NT2/D1 (cell line): ENCODE measurements at regions not wholly inside any gene's neighbourhood (a gene's known extent, or its start where the extent isn't known, plus 50 kb on each side); places are given as distances from the start of the nearest gene placed in this dataset.

Experiments
- DNase-seq: peaks from one replicate; pipeline ENCODE4 v3.0.0-alpha.2; 2011; ENCODE audit warnings: low read depth, low spot score
- H3K27me3 ChIP-seq: 2 replicates; pipeline ENCODE4 v1.6.0; 2011; ENCODE audit warnings: mild to moderate bottlenecking; ENCODE audit not compliant: insufficient read length, insufficient read depth
- H3K36me3 ChIP-seq: 2 replicates; pipeline ENCODE4 v1.6.1; 2011; ENCODE audit warnings: mild to moderate bottlenecking, low read length, mixed read lengths; ENCODE audit not compliant: insufficient read depth, insufficient read length
- H3K4me1 ChIP-seq: 2 replicates; pipeline ENCODE4 v1.5.1; 2011; ENCODE audit not compliant: insufficient read depth, insufficient read length
- H3K4me3 ChIP-seq: 2 replicates; pipeline ENCODE4 v1.5.1; 2011; ENCODE audit warnings: low read depth; ENCODE audit not compliant: insufficient read length
- H3K9ac ChIP-seq: 2 replicates; pipeline ENCODE4 v1.6.0; 2011; ENCODE audit warnings: low read depth; ENCODE audit not compliant: insufficient read length
- H3K9me3 ChIP-seq: 2 replicates; pipeline ENCODE4 v1.5.1; 2011; ENCODE audit warnings: mild to moderate bottlenecking, low read length; ENCODE audit not compliant: insufficient read depth
- SUZ12 ChIP-seq: IDR thresholded peaks from 2 replicates; pipeline ENCODE4 v1.6.1; 2011; ENCODE audit not compliant: insufficient read length, insufficient read depth; ENCODE audit errors: extremely low read depth
- YY1 ChIP-seq: IDR thresholded peaks from 2 replicates; pipeline ENCODE4 v1.6.1; 2011; ENCODE audit not compliant: insufficient read length, insufficient read depth
- ZNF274 ChIP-seq: IDR thresholded peaks from 2 replicates; pipeline ENCODE4 v1.6.1; 2011; ENCODE audit warnings: mild to moderate bottlenecking, low read depth, low read length

- DNase-seq, result no peak
- Histone ChIP-seq H3K4me1 (no peaks in the 10 kb centered on the region), H3K4me3 (no peak overlapping the region), H3K9ac (no peak overlapping the region), H3K27me3 (no peaks in the 10 kb centered on the region), H3K9me3 (no peaks in the 10 kb centered on the region), H3K36me3 (no peaks in the 10 kb centered on the region)
- TF ChIP-seq YY1, result no peak
- TF ChIP-seq ZNF274, result no peak
Observed at GRCh38 chr6:44680202-44680720, 292.8 kb downstream of the CDC5L start.

GRCh38 chr6:44681761-44682160 is 294.3 kb downstream of the CDC5L start:
- no peak for DNase-seq
- no peak for TF ChIP-seq YY1
- TF ChIP-seq ZNF274, result no peak
- TF ChIP-seq SUZ12, result no peak

GRCh38 chr6:44682280-44682679 is 294.8 kb downstream of the CDC5L start:
- Histone ChIP-seq H3K4me3 (no peak overlapping the region), H3K9me3 (no peaks in the 10 kb centered on the region), H3K36me3 (no peaks in the 10 kb centered on the region), H3K4me1 (no peaks in the 10 kb centered on the region), H3K9ac (no peak overlapping the region), H3K27me3 (no peaks in the 10 kb centered on the region)
- no peak for DNase-seq
- TF ChIP-seq YY1 (no peak), ZNF274 (no peak), SUZ12 (no peak)

More at GRCh38 chr6:44681761-44682160, 294.3 kb downstream of the CDC5L start:
- Histone ChIP-seq H3K9ac (no peak overlapping the region), H3K36me3 (no peaks in the 10 kb centered on the region), H3K4me1 (no peaks in the 10 kb centered on the region), H3K27me3 (no peaks in the 10 kb centered on the region), H3K9me3 (no peaks in the 10 kb centered on the region), H3K4me3 (no peak overlapping the region)

- H3K4me3 ChIP-seq, result no peak overlapping the region
- no peaks in the 10 kb centered on the region for H3K9me3 ChIP-seq
- TF ChIP-seq ZNF274, result no peak
- TF ChIP-seq SUZ12, result no peak
- no peak for DNase-seq
- H3K36me3 ChIP-seq, result no peaks in the 10 kb centered on the region
- H3K9ac ChIP-seq, result no peak overlapping the region
- no peaks in the 10 kb centered on the region for H3K4me1 ChIP-seq
- no peaks in the 10 kb centered on the region for H3K27me3 ChIP-seq
Observed at GRCh38 chr6:44682987-44683779, 295.7 kb downstream of the CDC5L start.

- DNase-seq, result no peak
- TF ChIP-seq SUZ12 (no peak), ZNF274 (no peak), YY1 (no peak)
- H3K9me3 ChIP-seq, result no peaks in the 10 kb centered on the region
Observed at GRCh38 chr6:44685213-44685612, 297.7 kb downstream of the CDC5L start.

GRCh38 chr6:44696099-44696498 is 308.6 kb downstream of the CDC5L start:
- Histone ChIP-seq H3K27me3 (no peaks in the 10 kb centered on the region), H3K4me1 (no peaks in the 10 kb centered on the region), H3K36me3 (no peaks in the 10 kb centered on the region), H3K4me3 (no peak overlapping the region), H3K9me3 (no peaks in the 10 kb centered on the region), H3K9ac (no peak overlapping the region)
- no peak for TF ChIP-seq YY1
- TF ChIP-seq SUZ12, result no peak
- no peak for TF ChIP-seq ZNF274
- no peak for DNase-seq

More at GRCh38 chr6:44685213-44685612, 297.7 kb downstream of the CDC5L start:
- Histone ChIP-seq H3K4me3 (no peak overlapping the region), H3K9ac (no peak overlapping the region), H3K36me3 (no peaks in the 10 kb centered on the region), H3K27me3 (no peaks in the 10 kb centered on the region), H3K4me1 (no peaks in the 10 kb centered on the region)

- no peak for DNase-seq
- Histone ChIP-seq H3K9me3 (no peaks in the 10 kb centered on the region), H3K4me3 (no peak overlapping the region)
Observed at GRCh38 chr6:44696686-44697085, 309.2 kb downstream of the CDC5L start.

More at GRCh38 chr6:44696686-44697085, 309.2 kb downstream of the CDC5L start:
- Histone ChIP-seq H3K9ac (no peak overlapping the region), H3K27me3 (no peaks in the 10 kb centered on the region), H3K36me3 (no peaks in the 10 kb centered on the region), H3K4me1 (no peaks in the 10 kb centered on the region)
- TF ChIP-seq YY1, result no peak
